ENCODE measurements at regions not wholly inside any gene's neighbourhood (a gene's known extent, or its start where the extent isn't known, plus 50 kb on each side); places are given as distances from the start of the nearest gene placed in this dataset.

GRCh38 chr3:139222100-139222657, 121.6 kb upstream of the MRPS22 start:
- Histone ChIP-seq H2AK5ac (ENCODE audit: insufficient read length, low read length) (no peak overlapping the region), H3K79me2 (ENCODE audit: insufficient read depth, low read length) (no peaks in the 10 kb centered on the region), H2BK120ac (ENCODE audit: low read depth, low read length, poor library complexity, severe bottlenecking) (no peak overlapping the region), H3K4ac (ENCODE audit: low read depth, low read length) (no peak overlapping the region), H3K9me3 (ENCODE audit: control insufficient read depth, low read depth, low read length) (no peaks in the 10 kb centered on the region), H3T11ph (ENCODE audit: low read length) (no peak overlapping the region), H2BK5ac (ENCODE audit: insufficient read length, low read length) (no peak overlapping the region), H4K20me1 (ENCODE audit: control insufficient read depth, insufficient read depth, insufficient read length) (no peaks in the 10 kb centered on the region), H3K56ac (ENCODE audit: insufficient read length, low read depth, low read length) (no peak overlapping the region), H2BK20ac (ENCODE audit: low read depth, low read length, poor library complexity, severe bottlenecking) (no peak overlapping the region), H2BK12ac (ENCODE audit: insufficient read length, low read depth, low read length) (no peak overlapping the region), H2BK15ac (ENCODE audit: low read depth, low read length) (no peak overlapping the region), H3K4me2 (ENCODE audit: insufficient read depth, insufficient read length, low read length) (no peak overlapping the region), H3K23me2 (ENCODE audit: insufficient read length, low read depth, low read length, poor library complexity, severe bottlenecking) (no peaks in the 10 kb centered on the region), H3K27me3 (ENCODE audit: insufficient read depth, low read length) (no peaks in the 10 kb centered on the region), H2AFZ (ENCODE audit: low read length) (no peak overlapping the region), H3K18ac (ENCODE audit: insufficient read length, low read depth, low read length) (no peak overlapping the region), H3K4me1 (ENCODE audit: insufficient read depth, low read length) (no peaks in the 10 kb centered on the region), H3K14ac (ENCODE audit: insufficient read depth, low read length) (no peak overlapping the region), H3K9ac (ENCODE audit: extremely low read depth, insufficient read length, low read length) (no peak overlapping the region), H3K79me1 (ENCODE audit: insufficient read depth, low read depth, low read length, poor library complexity, severe bottlenecking) (no peaks in the 10 kb centered on the region), H3K27ac (ENCODE audit: insufficient read length, low read depth, low read length) (no peak overlapping the region), H4K91ac (ENCODE audit: insufficient read length, low read depth, low read length) (no peak overlapping the region), H4K5ac (ENCODE audit: insufficient read length, low read depth, low read length) (no peak overlapping the region), H3K23ac (ENCODE audit: insufficient read length, low read depth, low read length) (no peak overlapping the region), H4K8ac (replicated peaks; ENCODE audit: insufficient read length, low read depth, low read length) (no peak overlapping the region)
- Mint-ChIP-seq H3K27ac (no peak overlapping the region; a peak in 1 of 7 replicates), H3K4me1 (no peaks in the 10 kb centered on the region), H3K9me3 (no peaks in the 10 kb centered on the region), H3K36me3 (ENCODE audit: insufficient read depth in 1 of 3, low read depth in 3 of 3) (no peaks in the 10 kb centered on the region), H3K4me3 (no peak overlapping the region), H3K27me3 (ENCODE audit: low read depth) (peaks cover 7% of the 10 kb centered on the region; the same call in 1 of the 2 replicates)
- WGBS (ENCODE audit: extremely low coverage, insufficient read length, low lambda C conversion rate), result no CpG with 5 or more reads among the region's 8 CpGs
- DNase-seq, result no peak
- TF ChIP-seq, protein P1, sequence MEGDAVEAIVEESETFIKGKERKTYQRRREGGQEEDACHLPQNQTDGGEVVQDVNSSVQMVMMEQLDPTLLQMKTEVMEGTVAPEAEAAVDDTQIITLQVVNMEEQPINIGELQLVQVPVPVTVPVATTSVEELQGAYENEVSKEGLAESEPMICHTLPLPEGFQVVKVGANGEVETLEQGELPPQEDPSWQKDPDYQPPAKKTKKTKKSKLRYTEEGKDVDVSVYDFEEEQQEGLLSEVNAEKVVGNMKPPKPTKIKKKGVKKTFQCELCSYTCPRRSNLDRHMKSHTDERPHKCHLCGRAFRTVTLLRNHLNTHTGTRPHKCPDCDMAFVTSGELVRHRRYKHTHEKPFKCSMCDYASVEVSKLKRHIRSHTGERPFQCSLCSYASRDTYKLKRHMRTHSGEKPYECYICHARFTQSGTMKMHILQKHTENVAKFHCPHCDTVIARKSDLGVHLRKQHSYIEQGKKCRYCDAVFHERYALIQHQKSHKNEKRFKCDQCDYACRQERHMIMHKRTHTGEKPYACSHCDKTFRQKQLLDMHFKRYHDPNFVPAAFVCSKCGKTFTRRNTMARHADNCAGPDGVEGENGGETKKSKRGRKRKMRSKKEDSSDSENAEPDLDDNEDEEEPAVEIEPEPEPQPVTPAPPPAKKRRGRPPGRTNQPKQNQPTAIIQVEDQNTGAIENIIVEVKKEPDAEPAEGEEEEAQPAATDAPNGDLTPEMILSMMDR (conservative IDR thresholded peaks at IDR 0.05), result no peak
